SK-N-SH treated with all-trans-retinoic acid at 6 μM for 48 hours (cell line): ENCODE measurements at regions not wholly inside any gene's neighbourhood (a gene's known extent, or its start where the extent isn't known, plus 50 kb on each side); places are given as distances from the start of the nearest gene placed in this dataset.
"Not testable (repeated sequence)": the region's sequence is repeated elsewhere in the genome, so short reads cannot be mapped to it uniquely, and the experiment has no call there.

Experiments used
- ARNTL ChIP-seq: fragments of 450-650 bp; formaldehyde crosslinking; IDR thresholded peaks from 2 replicates; pipeline ENCODE4 v1.5.0; 2020; ENCODE audit warnings: low read depth, mild to moderate bottlenecking, moderate library complexity, borderline replicate concordance
- CSDC2 ChIP-seq: fragments of 250-450 bp; sonication (Bioruptor Pico); IDR thresholded peaks from 2 replicates; pipeline ENCODE4 v1.5.0; 2020; ENCODE audit warnings: mild to moderate bottlenecking, moderate library complexity
- ISL1 ChIP-seq: fragments of 250-450 bp; sonication (Bioruptor Pico); IDR thresholded peaks from 2 replicates; pipeline ENCODE4 v2.1.2; 2022; ENCODE audit warnings: mild to moderate bottlenecking, moderate library complexity
- OSR1 ChIP-seq: fragments of 250-450 bp; sonication (Bioruptor Pico); IDR thresholded peaks from 2 replicates; pipeline ENCODE4 v1.8.0; 2022; ENCODE audit warnings: moderate library complexity, mild to moderate bottlenecking, inconsistent platforms
- SNAI2 ChIP-seq: fragments of 250-450 bp; sonication (Bioruptor Pico); IDR thresholded peaks from 2 replicates; pipeline ENCODE4 v1.5.0; 2020; ENCODE audit warnings: mild to moderate bottlenecking, moderate library complexity
- TCF4 ChIP-seq: fragments of 250-450 bp; sonication (Bioruptor Pico); IDR thresholded peaks from 2 replicates; pipeline ENCODE4 v1.8.0; 2021; ENCODE audit warnings: mild to moderate bottlenecking, moderate library complexity, borderline replicate concordance
- ZC3H10 ChIP-seq: fragments of 250-450 bp; sonication (Bioruptor Pico); IDR thresholded peaks from 2 replicates; pipeline ENCODE4 v1.5.1; 2021; ENCODE audit warnings: mild to moderate bottlenecking, moderate library complexity
- ZFP3 ChIP-seq: fragments of 250-450 bp; sonication (Bioruptor Pico); IDR thresholded peaks from 2 replicates; pipeline ENCODE4 v1.5.0; 2020; ENCODE audit warnings: mild to moderate bottlenecking, moderate library complexity
- TF ChIP-seq, protein P1 (sequence below): fragments of 250-450 bp; sonication (Bioruptor Pico); IDR thresholded peaks from 2 replicates; pipeline ENCODE4 v1.5.1; 2020; ENCODE audit warnings: low read depth, mild to moderate bottlenecking, moderate library complexity
- TF ChIP-seq, protein P2 (sequence below): fragments of 250-450 bp; sonication (Bioruptor Pico); IDR thresholded peaks from 2 replicates; pipeline ENCODE4 v1.8.0; 2021; ENCODE audit warnings: low read depth, mild to moderate bottlenecking, moderate library complexity, borderline replicate concordance
- TF ChIP-seq, protein P3 (sequence below): fragments of 250-450 bp; sonication (Bioruptor Pico); IDR thresholded peaks from 2 replicates; pipeline ENCODE4 v1.8.0; 2020; ENCODE audit warnings: mild to moderate bottlenecking, moderate library complexity, borderline replicate concordance

DNA sequence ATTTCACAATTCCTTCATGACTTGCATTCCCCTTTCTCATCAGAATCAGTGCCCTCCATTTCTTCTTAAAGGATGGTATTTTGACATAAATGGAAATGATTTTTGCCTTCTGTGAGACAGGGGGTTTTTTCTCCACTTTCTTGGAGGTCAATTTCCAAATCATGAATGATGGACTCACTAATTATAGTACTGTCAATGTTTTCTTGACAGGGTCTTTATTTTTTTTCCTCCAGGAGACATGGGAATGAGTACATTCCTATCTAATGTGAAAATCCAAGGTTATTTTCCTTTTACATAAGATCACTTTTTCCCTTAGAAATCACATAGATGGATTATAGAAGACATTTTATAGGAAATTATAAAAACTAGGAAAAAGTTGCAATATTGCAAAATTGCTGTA is 141.7 kb downstream of the SPATA31A6 start:
- not testable (repeated sequence) for TF ChIP-seq SNAI2, ZFP3, ARNTL, TCF4, ZC3H10, ISL1, OSR1, CSDC2 (CRISPR knock-in tag)
- TF ChIP-seq, protein P1, sequence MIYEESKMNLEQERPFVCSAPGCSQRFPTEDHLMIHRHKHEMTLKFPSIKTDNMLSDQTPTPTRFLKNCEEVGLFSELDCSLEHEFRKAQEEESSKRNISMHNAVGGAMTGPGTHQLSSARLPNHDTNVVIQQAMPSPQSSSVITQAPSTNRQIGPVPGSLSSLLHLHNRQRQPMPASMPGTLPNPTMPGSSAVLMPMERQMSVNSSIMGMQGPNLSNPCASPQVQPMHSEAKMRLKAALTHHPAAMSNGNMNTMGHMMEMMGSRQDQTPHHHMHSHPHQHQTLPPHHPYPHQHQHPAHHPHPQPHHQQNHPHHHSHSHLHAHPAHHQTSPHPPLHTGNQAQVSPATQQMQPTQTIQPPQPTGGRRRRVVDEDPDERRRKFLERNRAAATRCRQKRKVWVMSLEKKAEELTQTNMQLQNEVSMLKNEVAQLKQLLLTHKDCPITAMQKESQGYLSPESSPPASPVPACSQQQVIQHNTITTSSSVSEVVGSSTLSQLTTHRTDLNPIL (CRISPR knock-in tag): not testable (repeated sequence)
- TF ChIP-seq, protein P2, sequence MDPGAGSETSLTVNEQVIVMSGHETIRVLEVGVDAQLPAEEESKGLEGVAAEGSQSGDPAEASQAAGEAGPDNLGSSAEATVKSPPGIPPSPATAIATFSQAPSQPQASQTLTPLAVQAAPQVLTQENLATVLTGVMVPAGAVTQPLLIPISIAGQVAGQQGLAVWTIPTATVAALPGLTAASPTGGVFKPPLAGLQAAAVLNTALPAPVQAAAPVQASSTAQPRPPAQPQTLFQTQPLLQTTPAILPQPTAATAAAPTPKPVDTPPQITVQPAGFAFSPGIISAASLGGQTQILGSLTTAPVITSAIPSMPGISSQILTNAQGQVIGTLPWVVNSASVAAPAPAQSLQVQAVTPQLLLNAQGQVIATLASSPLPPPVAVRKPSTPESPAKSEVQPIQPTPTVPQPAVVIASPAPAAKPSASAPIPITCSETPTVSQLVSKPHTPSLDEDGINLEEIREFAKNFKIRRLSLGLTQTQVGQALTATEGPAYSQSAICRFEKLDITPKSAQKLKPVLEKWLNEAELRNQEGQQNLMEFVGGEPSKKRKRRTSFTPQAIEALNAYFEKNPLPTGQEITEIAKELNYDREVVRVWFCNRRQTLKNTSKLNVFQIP (CRISPR knock-in tag): not testable (repeated sequence)
- TF ChIP-seq, protein P3, sequence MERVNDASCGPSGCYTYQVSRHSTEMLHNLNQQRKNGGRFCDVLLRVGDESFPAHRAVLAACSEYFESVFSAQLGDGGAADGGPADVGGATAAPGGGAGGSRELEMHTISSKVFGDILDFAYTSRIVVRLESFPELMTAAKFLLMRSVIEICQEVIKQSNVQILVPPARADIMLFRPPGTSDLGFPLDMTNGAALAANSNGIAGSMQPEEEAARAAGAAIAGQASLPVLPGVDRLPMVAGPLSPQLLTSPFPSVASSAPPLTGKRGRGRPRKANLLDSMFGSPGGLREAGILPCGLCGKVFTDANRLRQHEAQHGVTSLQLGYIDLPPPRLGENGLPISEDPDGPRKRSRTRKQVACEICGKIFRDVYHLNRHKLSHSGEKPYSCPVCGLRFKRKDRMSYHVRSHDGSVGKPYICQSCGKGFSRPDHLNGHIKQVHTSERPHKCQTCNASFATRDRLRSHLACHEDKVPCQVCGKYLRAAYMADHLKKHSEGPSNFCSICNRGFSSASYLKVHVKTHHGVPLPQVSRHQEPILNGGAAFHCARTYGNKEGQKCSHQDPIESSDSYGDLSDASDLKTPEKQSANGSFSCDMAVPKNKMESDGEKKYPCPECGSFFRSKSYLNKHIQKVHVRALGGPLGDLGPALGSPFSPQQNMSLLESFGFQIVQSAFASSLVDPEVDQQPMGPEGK (CRISPR knock-in tag): not testable (repeated sequence)
